Embryonic facial prominence (tissue), 1 donor: ENCODE measurements at regions not wholly inside any gene's neighbourhood (a gene's known extent, or its start where the extent isn't known, plus 50 kb on each side); places are given as distances from the start of the nearest gene placed in this dataset.

Experiments
- DNase-seq: peaks from one replicate; pipeline ENCODE4 v3.0.0-alpha.2; 2016; ENCODE audit errors: extremely low spot score

- no peak for DNase-seq
Observed at GRCh38 chr18:37975446-37975845, 409.8 kb upstream of the CELF4 start.

- DNase-seq, result no peak
Observed at GRCh38 chr18:37967261-37967660, 401.7 kb upstream of the CELF4 start.

GRCh38 chr18:37965572-37965970, 400.0 kb upstream of the CELF4 start:
- DNase-seq, result no peak

GRCh38 chr18:37964885-37965571, 399.4 kb upstream of the CELF4 start:
- DNase-seq, result no peak

- no peak for DNase-seq
Observed at GRCh38 chr18:37963837-37964236, 398.2 kb upstream of the CELF4 start.

- no peak for DNase-seq
Observed at GRCh38 chr18:37962316-37962966, 396.8 kb upstream of the CELF4 start.

GRCh38 chr18:37958499-37958898, 392.9 kb upstream of the CELF4 start:
- no peak for DNase-seq

GRCh38 chr18:37956902-37957301, 391.3 kb upstream of the CELF4 start:
- no peak for DNase-seq

GRCh38 chr18:37956020-37956419, 390.4 kb upstream of the CELF4 start:
- DNase-seq, result no peak

GRCh38 chr18:37955201-37955600, 389.6 kb upstream of the CELF4 start:
- no peak for DNase-seq

GRCh38 chr18:37953876-37954275, 388.3 kb upstream of the CELF4 start:
- DNase-seq, result no peak

GRCh38 chr18:37948471-37948870, 382.9 kb upstream of the CELF4 start:
- no peak for DNase-seq

GRCh38 chr18:37946324-37946723, 380.7 kb upstream of the CELF4 start:
- DNase-seq, result no peak

GRCh38 chr18:37944700-37945270, 379.2 kb upstream of the CELF4 start:
- no peak for DNase-seq

GRCh38 chr18:37937287-37937686, 371.7 kb upstream of the CELF4 start:
- DNase-seq, result no peak

GRCh38 chr18:37935086-37935485, 369.5 kb upstream of the CELF4 start:
- no peak for DNase-seq

GRCh38 chr18:37930640-37931039, 365.0 kb upstream of the CELF4 start:
- DNase-seq, result no peak

GRCh38 chr18:37922162-37922561, 356.6 kb upstream of the CELF4 start:
- no peak for DNase-seq

GRCh38 chr18:37920865-37921264, 355.3 kb upstream of the CELF4 start:
- DNase-seq, result no peak

- no peak for DNase-seq
Observed at GRCh38 chr18:37913051-37913450, 347.5 kb upstream of the CELF4 start.

- no peak for DNase-seq
Observed at GRCh38 chr18:37902344-37902743, 336.7 kb upstream of the CELF4 start.

- DNase-seq, result no peak
Observed at GRCh38 chr18:37900326-37900725, 334.7 kb upstream of the CELF4 start.

- no peak for DNase-seq
Observed at GRCh38 chr18:37889963-37890362, 324.4 kb upstream of the CELF4 start.
